CD8-positive, alpha-beta memory T cell (primary cell): ENCODE measurements at regions not wholly inside any gene's neighbourhood (a gene's known extent, or its start where the extent isn't known, plus 50 kb on each side); places are given as distances from the start of the nearest gene placed in this dataset.

Source experiments
- CTCF ChIA-PET: fragments of 350-600 bp; sonication (Branson Sonifier 250); formaldehyde crosslinking; loops from one replicate; lab custom pipeline; 2021; ENCODE audit warnings: antibody characterized with exemption; lab: Charles Lee
- POLR2A ChIA-PET: fragments of 350-600 bp; sonication (Branson Sonifier 250); formaldehyde crosslinking; loops from one replicate; lab custom pipeline; 2021; ENCODE audit warnings: antibody characterized with exemption; lab: Charles Lee
- DNase-seq, 5 donors: peaks; one replicate each; pipeline versions ENCODE4 v3.0.0 to v3.0.0-alpha.2; 2020 to 2022; ENCODE audit warnings: mixed read lengths in 1 of 5
- H3K27ac ChIP-seq: one replicate; pipeline ENCODE4 v1.7.0; 2013; ENCODE audit warnings: low read depth, mild to moderate bottlenecking, low read length, moderate library complexity
- H3K27me3 ChIP-seq: 2 replicates; pipeline ENCODE4 v1.7.0; 2013; ENCODE audit warnings: low read length, mild to moderate bottlenecking; ENCODE audit not compliant: insufficient read depth, poor library complexity, severe bottlenecking
- H3K36me3 ChIP-seq: 2 replicates; pipeline ENCODE4 v1.7.0; 2013; ENCODE audit warnings: mild to moderate bottlenecking, low read length, moderate library complexity; ENCODE audit not compliant: insufficient read depth
- H3K4me1 ChIP-seq: 2 replicates; pipeline ENCODE4 v1.7.0; 2013; ENCODE audit warnings: mild to moderate bottlenecking, low read length, moderate library complexity; ENCODE audit not compliant: insufficient read depth
- H3K4me3 ChIP-seq: 2 replicates; pipeline ENCODE4 v1.7.0; 2013; ENCODE audit warnings: mild to moderate bottlenecking, low read length
- H3K9me3 ChIP-seq: 2 replicates; pipeline ENCODE4 v1.7.0; 2013; ENCODE audit warnings: mild to moderate bottlenecking, low read length
- H3K27ac Mint-ChIP-seq, 8 donors: one replicate each; pipeline ENCODE4 v1.8.0; 2020 to 2021; ENCODE audit warnings: mixed read lengths in 8 of 8, mild to moderate bottlenecking in 6 of 8, inconsistent platforms in 3 of 8, moderate library complexity in 3 of 8
- H3K27me3 Mint-ChIP-seq, 2 donors: one replicate each; pipeline ENCODE4 v1.8.0; 2020 to 2021; ENCODE audit warnings: mixed read lengths in 2 of 2, mild to moderate bottlenecking in 1 of 2, moderate library complexity in 1 of 2
- H3K36me3 Mint-ChIP-seq, 3 donors: one replicate each; pipeline ENCODE4 v1.8.0; 2020 to 2021; ENCODE audit warnings: mixed read lengths in 3 of 3, inconsistent platforms in 1 of 3, mild to moderate bottlenecking in 1 of 3
- H3K4me1 Mint-ChIP-seq, 3 donors: one replicate each; pipeline ENCODE4 v1.8.0; 2020 to 2021; ENCODE audit warnings: mixed read lengths in 3 of 3, inconsistent platforms in 1 of 3, mild to moderate bottlenecking in 1 of 3
- H3K4me3 Mint-ChIP-seq, 7 donors: one replicate each; pipeline ENCODE4 v1.8.0; 2020 to 2021; ENCODE audit warnings: mixed read lengths in 7 of 7, mild to moderate bottlenecking in 6 of 7, moderate library complexity in 4 of 7, inconsistent platforms in 2 of 7
- H3K9me3 Mint-ChIP-seq, 5 donors: one replicate each; pipeline ENCODE4 v1.8.0; 2020 to 2022; ENCODE audit warnings: mixed read lengths in 5 of 5, mild to moderate bottlenecking in 3 of 5, moderate library complexity in 2 of 5, inconsistent platforms in 1 of 5

DNA sequence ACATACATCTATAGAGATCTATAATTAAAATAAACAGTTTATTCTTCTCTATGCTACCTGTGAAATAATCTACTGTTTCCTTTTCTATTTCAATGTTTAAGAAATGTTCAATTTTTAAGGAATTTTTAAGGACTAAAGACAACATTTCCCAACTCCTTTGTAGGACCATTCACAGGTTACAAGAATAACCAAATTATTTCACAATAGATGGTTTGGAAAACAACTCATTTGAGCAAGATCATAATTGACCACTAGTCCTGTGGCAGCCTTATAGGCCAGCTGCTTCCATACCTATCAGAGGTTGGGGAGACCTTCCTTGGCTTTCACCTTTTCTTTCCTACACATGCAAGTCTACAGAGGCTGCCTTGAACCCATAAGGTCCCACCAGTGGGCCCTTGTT is 193.7 kb downstream of the TTC39B start:
- Histone ChIP-seq H3K4me3 (no peak overlapping the region), H3K9me3 (no peaks in the 10 kb centered on the region), H3K36me3 (no peaks in the 10 kb centered on the region), H3K27me3 (no peaks in the 10 kb centered on the region), H3K27ac (no peak overlapping the region), H3K4me1 (no peaks in the 10 kb centered on the region)
- H3K27me3 Mint-ChIP-seq, result peaks cover 9 to 28% of the 10 kb centered on the region in 2 donors
- H3K9me3 Mint-ChIP-seq, result no peaks in the 10 kb centered on the region
- H3K4me1 Mint-ChIP-seq, result no peaks in the 10 kb centered on the region
- CTCF ChIA-PET, result no interaction called here
- no peak overlapping the region for H3K27ac Mint-ChIP-seq
- no peak for DNase-seq
- no peak overlapping the region for H3K4me3 Mint-ChIP-seq
- POLR2A ChIA-PET, result no interaction called here
- no peaks in the 10 kb centered on the region for H3K36me3 Mint-ChIP-seq

DNA sequence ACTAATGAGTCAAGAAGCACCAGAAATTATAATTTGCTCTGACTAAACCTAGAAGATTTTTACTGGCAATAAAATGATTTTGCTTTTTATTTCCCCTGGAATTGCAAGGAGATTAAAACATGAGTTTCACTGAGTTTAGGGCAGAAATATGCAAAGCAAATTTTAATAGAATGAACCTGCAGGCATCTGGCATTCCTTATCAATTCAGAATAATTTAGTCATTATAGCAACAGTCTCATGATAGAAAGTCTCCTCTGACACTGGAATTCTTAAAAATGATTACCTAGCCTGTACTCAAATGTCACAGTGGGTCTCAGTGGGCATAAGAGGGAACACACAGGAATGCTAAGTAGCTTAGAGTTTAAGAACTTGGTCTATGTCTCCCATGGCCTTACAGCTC is 195.9 kb downstream of the TTC39B start:
- H3K36me3 Mint-ChIP-seq, result no peaks in the 10 kb centered on the region
- H3K27me3 Mint-ChIP-seq, result peaks cover 6 to 19% of the 10 kb centered on the region in 2 donors
- DNase-seq, result no peak
- H3K9me3 Mint-ChIP-seq, result peaks cover 0 to 3% (median 0%) of the 10 kb centered on the region in 5 donors
- Histone ChIP-seq H3K4me1 (no peaks in the 10 kb centered on the region), H3K27ac (no peak overlapping the region), H3K4me3 (no peak overlapping the region), H3K36me3 (no peaks in the 10 kb centered on the region), H3K27me3 (no peaks in the 10 kb centered on the region), H3K9me3 (no peaks in the 10 kb centered on the region)
- H3K27ac Mint-ChIP-seq, result no peak overlapping the region
- ChIA-PET POLR2A (no interaction called here), CTCF (interaction anchor here (0.6 to 1.3 kb wide), 2 partner anchors 13 to 26 kb away, joined by 3 read pairs; no protein-coding TSS in a partner anchor)
- H3K4me1 Mint-ChIP-seq, result no peaks in the 10 kb centered on the region
- no peak overlapping the region for H3K4me3 Mint-ChIP-seq

DNA sequence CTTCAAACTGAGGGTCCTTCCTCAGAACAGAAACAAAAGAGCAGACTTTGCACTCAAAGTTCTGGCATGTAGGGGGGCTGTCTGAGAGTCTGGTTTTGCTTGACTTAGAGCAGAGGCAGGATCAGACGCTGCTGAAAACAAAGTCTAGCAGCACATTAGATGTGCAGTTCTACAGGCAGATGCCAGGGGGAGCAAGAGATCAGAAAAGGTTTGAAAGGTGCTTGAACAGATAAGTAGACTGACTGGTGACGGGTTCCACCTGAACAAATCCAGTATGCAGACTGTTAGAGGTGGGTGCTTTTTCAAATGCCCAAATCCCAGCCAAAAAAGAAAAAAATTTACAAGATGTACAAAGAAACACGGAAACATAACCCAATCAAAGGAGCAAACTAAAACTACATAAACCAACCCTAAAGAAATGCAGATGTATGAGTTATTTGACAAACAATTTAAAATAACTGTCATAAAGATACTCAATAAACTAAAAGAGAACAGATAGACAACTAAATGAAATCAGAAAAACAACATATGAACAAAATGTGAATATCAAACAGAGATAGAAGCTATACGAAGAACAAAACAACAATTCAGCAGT is 194.7 kb upstream of the FREM1 start:
- Histone ChIP-seq H3K27me3 (no peaks in the 10 kb centered on the region), H3K27ac (no peak overlapping the region), H3K4me1 (no peaks in the 10 kb centered on the region), H3K4me3 (no peak overlapping the region), H3K9me3 (no peaks in the 10 kb centered on the region), H3K36me3 (no peaks in the 10 kb centered on the region)
- Mint-ChIP-seq H3K9me3 (peaks cover 0 to 3% (median 0%) of the 10 kb centered on the region in 5 donors), H3K4me3 (no peak overlapping the region), H3K36me3 (no peaks in the 10 kb centered on the region), H3K4me1 (no peaks in the 10 kb centered on the region), H3K27me3 (peaks cover 2 to 20% of the 10 kb centered on the region in 2 donors), H3K27ac (no peak overlapping the region)
- POLR2A ChIA-PET, result no interaction called here
- peak; percentile 3 to 47 (median 11) for DNase-seq
- CTCF ChIA-PET, result interaction anchor here (0.8 to 1.5 kb wide), 4 partner anchors 9 to 429 kb away, joined by 3 to 4 read pairs (median 4); no protein-coding TSS in a partner anchor

DNA sequence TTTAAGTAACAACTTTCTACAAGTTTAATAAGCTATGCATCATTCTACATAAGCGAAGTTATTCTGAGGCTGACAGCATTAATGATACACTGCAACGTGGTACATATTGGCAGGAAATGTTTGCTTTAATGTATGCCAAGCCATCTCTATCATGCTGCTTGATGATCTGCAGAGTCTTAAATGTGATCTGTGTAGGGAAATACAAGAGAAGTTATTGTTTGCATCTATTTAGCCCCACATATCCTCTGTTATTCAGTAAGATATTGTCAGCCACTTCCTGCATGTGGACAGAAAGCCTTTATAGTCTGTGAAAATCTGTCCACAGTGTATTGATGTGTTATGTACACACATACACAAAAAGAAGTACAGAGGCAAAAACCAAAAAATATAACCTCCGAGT is 193.1 kb upstream of the FREM1 start:
- POLR2A ChIA-PET, result no interaction called here

DNA sequence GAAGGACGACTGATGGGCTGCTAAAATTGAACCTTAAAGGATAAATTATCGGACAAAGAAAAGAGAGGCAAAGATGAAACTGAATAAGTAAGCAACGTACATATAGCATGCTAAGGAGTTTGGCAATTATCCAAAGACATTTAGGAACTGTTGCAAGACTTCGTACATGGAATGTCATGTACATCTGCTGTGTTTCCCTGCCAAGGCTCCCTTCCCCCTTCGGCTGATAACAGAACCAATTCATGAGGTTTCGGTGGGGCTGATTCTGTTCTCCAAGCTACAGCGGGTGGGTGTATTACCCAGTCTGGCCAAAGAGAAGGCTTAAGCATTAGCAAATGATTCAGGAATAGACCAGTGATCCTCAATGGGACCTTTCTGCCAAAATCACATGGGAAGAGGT is 190.9 kb upstream of the FREM1 start:
- no peaks in the 10 kb centered on the region for H3K27me3 ChIP-seq
- H3K36me3 ChIP-seq, result no peaks in the 10 kb centered on the region
- Mint-ChIP-seq H3K27me3 (peaks cover 10 to 33% of the 10 kb centered on the region in 2 donors), H3K4me1 (no peaks in the 10 kb centered on the region), H3K27ac (no peak overlapping the region), H3K4me3 (no peak overlapping the region), H3K9me3 (no peaks in the 10 kb centered on the region), H3K36me3 (peaks cover 0 to 2% (median 0%) of the 10 kb centered on the region in 3 donors)
- ChIA-PET CTCF (interaction anchor here (1.3 kb wide), 1 partner anchor 9 kb away, joined by 3 read pairs; no protein-coding TSS in a partner anchor), POLR2A (no interaction called here)
- H3K9me3 ChIP-seq, result no peaks in the 10 kb centered on the region
- DNase-seq, result no peak
- no peak overlapping the region for H3K4me3 ChIP-seq
- H3K27ac ChIP-seq, result no peak overlapping the region
- H3K4me1 ChIP-seq, result no peaks in the 10 kb centered on the region

More for the DNA sequence above, 193.1 kb upstream of the FREM1 start:
- CTCF ChIA-PET, result interaction anchor here (0.7 to 1.5 kb wide), 4 partner anchors 12 to 430 kb away, joined by 3 to 9 read pairs (median 4); no protein-coding TSS in a partner anchor
- Mint-ChIP-seq H3K4me1 (no peaks in the 10 kb centered on the region), H3K27me3 (peaks cover 4 to 20% of the 10 kb centered on the region in 2 donors), H3K27ac (no peak overlapping the region), H3K36me3 (peaks cover 0 to 2% (median 0%) of the 10 kb centered on the region in 3 donors), H3K9me3 (peaks cover 0 to 3% (median 0%) of the 10 kb centered on the region in 5 donors), H3K4me3 (no peak overlapping the region)
- Histone ChIP-seq H3K27me3 (no peaks in the 10 kb centered on the region), H3K4me1 (no peaks in the 10 kb centered on the region), H3K4me3 (no peak overlapping the region), H3K9me3 (no peaks in the 10 kb centered on the region), H3K27ac (no peak overlapping the region), H3K36me3 (no peaks in the 10 kb centered on the region)
- no peak for DNase-seq

DNA sequence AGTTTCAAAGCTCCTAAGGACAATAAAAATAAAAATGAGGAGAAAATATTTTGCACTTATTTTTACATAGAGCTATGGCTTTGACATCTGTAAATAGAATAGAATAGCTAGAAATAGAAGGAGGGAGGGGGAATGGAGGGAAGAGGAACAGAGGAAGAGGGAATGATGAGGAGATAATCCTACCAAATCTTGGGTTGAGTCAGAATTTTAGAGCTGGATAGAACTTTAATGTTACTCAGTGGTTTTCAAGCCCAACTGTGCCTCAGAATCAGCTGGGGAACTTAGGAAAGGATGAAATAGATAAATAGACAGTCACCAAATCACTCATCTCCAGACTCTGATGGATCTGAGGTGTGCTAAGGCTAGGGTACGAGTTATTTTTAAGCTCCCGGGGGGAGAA is 190.3 kb upstream of the FREM1 start:
- peaks cover 10 to 30% of the 10 kb centered on the region in 2 donors for H3K27me3 Mint-ChIP-seq
- H3K27ac ChIP-seq, result no peak overlapping the region
- no peaks in the 10 kb centered on the region for H3K4me1 ChIP-seq
- H3K9me3 Mint-ChIP-seq, result no peaks in the 10 kb centered on the region
- no peak overlapping the region for H3K4me3 ChIP-seq
- DNase-seq, result no peak
- CTCF ChIA-PET, result interaction anchor here (1.3 kb wide), 1 partner anchor 9 kb away, joined by 3 read pairs; no protein-coding TSS in a partner anchor
- no peaks in the 10 kb centered on the region for H3K9me3 ChIP-seq
- no peaks in the 10 kb centered on the region for H3K4me1 Mint-ChIP-seq
- peaks cover 0 to 2% (median 0%) of the 10 kb centered on the region in 3 donors for H3K36me3 Mint-ChIP-seq
- no peak overlapping the region for H3K27ac Mint-ChIP-seq
- no peak overlapping the region for H3K4me3 Mint-ChIP-seq
- H3K27me3 ChIP-seq, result no peaks in the 10 kb centered on the region
- H3K36me3 ChIP-seq, result no peaks in the 10 kb centered on the region
- POLR2A ChIA-PET, result no interaction called here

DNA sequence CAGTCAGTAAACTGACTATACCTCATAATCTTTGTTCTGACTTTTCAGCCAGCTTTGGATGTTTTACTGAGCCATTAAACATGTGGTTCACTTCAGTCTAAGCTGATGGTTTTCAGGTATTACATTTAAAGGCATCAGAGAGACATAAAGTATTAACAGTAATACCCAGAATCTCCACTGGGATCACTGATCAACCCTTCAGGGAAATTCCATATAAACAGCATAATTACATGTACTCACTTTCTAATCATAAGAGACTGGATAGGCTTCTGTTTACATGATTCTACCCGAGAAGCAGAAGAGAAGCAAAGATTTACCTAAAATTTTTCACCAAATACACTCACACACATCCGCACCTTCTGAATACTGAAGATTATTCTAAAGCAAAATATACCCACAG is 186.7 kb upstream of the FREM1 start:
- Mint-ChIP-seq H3K4me3 (no peak overlapping the region), H3K36me3 (peaks cover 0 to 2% (median 0%) of the 10 kb centered on the region in 3 donors), H3K27me3 (peaks cover 8 to 22% of the 10 kb centered on the region in 2 donors), H3K4me1 (no peaks in the 10 kb centered on the region), H3K27ac (no peak overlapping the region), H3K9me3 (no peaks in the 10 kb centered on the region)
- CTCF ChIA-PET, result no interaction called here
- DNase-seq, result no peak
- no peaks in the 10 kb centered on the region for H3K36me3 ChIP-seq
- no peaks in the 10 kb centered on the region for H3K27me3 ChIP-seq
- H3K4me1 ChIP-seq, result no peaks in the 10 kb centered on the region
- no peaks in the 10 kb centered on the region for H3K9me3 ChIP-seq
- H3K4me3 ChIP-seq, result no peak overlapping the region
- POLR2A ChIA-PET, result no interaction called here
- H3K27ac ChIP-seq, result no peak overlapping the region

DNA sequence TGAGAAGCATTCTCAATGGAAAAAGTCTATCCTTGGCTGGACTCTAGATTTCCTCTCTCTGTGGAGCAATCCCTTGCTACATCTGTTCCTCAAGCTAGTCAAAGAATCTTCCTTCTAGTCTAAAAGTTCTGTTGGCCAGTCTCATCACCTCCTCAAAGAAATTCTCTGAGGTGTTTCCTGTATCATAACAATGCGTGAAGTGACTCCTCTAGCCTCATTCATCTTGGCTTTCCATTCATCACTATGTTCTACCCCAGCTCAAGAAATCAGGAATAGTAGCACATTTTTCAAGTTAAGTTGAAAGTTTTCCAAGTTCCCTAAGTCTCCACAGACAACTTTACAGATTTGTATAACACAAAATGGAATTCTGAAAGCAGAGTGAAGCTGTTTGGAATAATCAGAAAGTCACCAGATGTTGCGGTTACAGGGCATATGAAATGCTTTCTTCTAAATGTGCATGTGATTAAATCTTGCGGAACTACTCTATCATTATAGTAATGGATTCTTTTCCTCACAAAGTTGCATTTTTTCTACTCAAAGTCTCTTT is 176.6 kb upstream of the FREM1 start:
- H3K27me3 ChIP-seq, result no peaks in the 10 kb centered on the region
- Mint-ChIP-seq H3K27ac (no peak overlapping the region), H3K36me3 (no peaks in the 10 kb centered on the region), H3K4me1 (no peaks in the 10 kb centered on the region), H3K4me3 (no peak overlapping the region), H3K27me3 (peaks cover 5 to 10% of the 10 kb centered on the region in 2 donors), H3K9me3 (no peaks in the 10 kb centered on the region)
- no peaks in the 10 kb centered on the region for H3K4me1 ChIP-seq
- H3K9me3 ChIP-seq, result no peaks in the 10 kb centered on the region
- no peaks in the 10 kb centered on the region for H3K36me3 ChIP-seq
- H3K4me3 ChIP-seq, result no peak overlapping the region
- POLR2A ChIA-PET, result no interaction called here
- CTCF ChIA-PET, result no interaction called here
- no peak overlapping the region for H3K27ac ChIP-seq
- DNase-seq, result no peak
